Tibial nerve (tissue), 4 donors: ENCODE measurements at regions not wholly inside any gene's neighbourhood (a gene's known extent, or its start where the extent isn't known, plus 50 kb on each side); places are given as distances from the start of the nearest gene placed in this dataset.

Source experiments
- DNase-seq, 2 donors: peaks; one replicate each; pipeline ENCODE4 v3.0.0-alpha.2; 2019; ENCODE audit warnings: low spot score in 2 of 2
- H3K27ac ChIP-seq, 4 donors: fragments of 200-600 bp; sonication (generic) in 3 of 4; one replicate each; pipeline ENCODE4 v1.5.1; 2017 to 2019; ENCODE audit warnings: mild to moderate bottlenecking in 1 of 4
- H3K27me3 ChIP-seq, 2 donors: fragments of 200-600 bp; sonication (generic) in 1 of 2; one replicate each; pipeline versions ENCODE4 v1.5.1 to v1.6.0; 2017 to 2019
- H3K36me3 ChIP-seq, 3 donors: fragments of 200-600 bp; sonication (generic); one replicate each; pipeline ENCODE4 v1.5.1; 2018 to 2019
- H3K4me1 ChIP-seq, 4 donors: fragments of 200-600 bp; sonication (generic) in 3 of 4; one replicate each; pipeline ENCODE4 v1.5.1; 2017 to 2019
- H3K4me3 ChIP-seq, 4 donors: fragments of 200-600 bp; sonication (generic) in 3 of 4; one replicate each; pipeline ENCODE4 v1.5.1; 2017 to 2019; ENCODE audit warnings: mild to moderate bottlenecking in 1 of 4, moderate library complexity in 1 of 4
- H3K9me3 ChIP-seq, 4 donors: fragments of 200-600 bp; sonication (generic) in 3 of 4; one replicate each; pipeline ENCODE4 v1.5.1; 2017 to 2019
- CTCF ChIP-seq, 5 experiments: fragments of 200-600 bp in 3 of 5; fragments of 450-650 bp in 2 of 5; sonication (generic) in 3 of 5; IDR thresholded peaks; one replicate each; pipeline ENCODE4 v1.5.1; 2016 to 2019; ENCODE audit warnings: antibody characterized with exemption in 5 of 5, mild to moderate bottlenecking in 3 of 5, moderate library complexity in 2 of 5
- EP300 ChIP-seq, 2 donors: sonication (generic); formaldehyde crosslinking; IDR thresholded peaks; one replicate each; pipeline ENCODE4 v1.6.1; 2017; ENCODE audit warnings: antibody characterized with exemption in 2 of 2, mild to moderate bottlenecking in 1 of 2
- POLR2A ChIP-seq, 2 donors: fragments of 450-650 bp; IDR thresholded peaks; one replicate each; pipeline ENCODE4 v1.6.1; 2017; ENCODE audit warnings: antibody characterized with exemption in 2 of 2, mild to moderate bottlenecking in 2 of 2, moderate library complexity in 2 of 2
- WGBS, 2 donors: methylation state at CpG; one replicate each; pipeline ENCODE4 v1.1.5; 2018; 5-methylcytosine and 5-hydroxymethylcytosine counted together

GRCh38 chr19:29076963-29077362, 136.0 kb downstream of the UQCRFS1 start:
- 68 to 73% methylated on average over 4 of the region's 4 CpGs for WGBS, 2 donors
- Histone ChIP-seq H3K4me1 (no peaks in the 10 kb centered on the region), H3K27me3 (no peaks in the 10 kb centered on the region), H3K27ac (no peak overlapping the region), H3K9me3 (peaks cover 0 to 5% (median 0%) of the 10 kb centered on the region in 4 donors), H3K36me3 (no peaks in the 10 kb centered on the region), H3K4me3 (no peak overlapping the region)
- TF ChIP-seq EP300 (IDR thresholded peaks at IDR 0.05) (no peak), CTCF (IDR thresholded peaks at IDR 0.05) (no peak), POLR2A (IDR thresholded peaks at IDR 0.05) (no peak)
- DNase-seq: no peak

- H3K4me1 ChIP-seq: no peaks in the 10 kb centered on the region
- H3K27me3 ChIP-seq: no peaks in the 10 kb centered on the region
- peaks cover 0 to 5% (median 0%) of the 10 kb centered on the region in 4 donors for H3K9me3 ChIP-seq
- H3K27ac ChIP-seq: no peak overlapping the region
- 67 to 76% methylated on average over 4 of the region's 4 CpGs for WGBS, 2 donors
- DNase-seq: no peak
- TF ChIP-seq CTCF (IDR thresholded peaks at IDR 0.05): no peak
- TF ChIP-seq POLR2A (IDR thresholded peaks at IDR 0.05): no peak
- no peak for TF ChIP-seq EP300 (IDR thresholded peaks at IDR 0.05)
- no peak overlapping the region for H3K4me3 ChIP-seq
- H3K36me3 ChIP-seq: no peaks in the 10 kb centered on the region
These were observed 136.8 kb downstream of the UQCRFS1 start for GRCh38 chr19:29076161-29076560.

GRCh38 chr19:29075149-29075548, 137.8 kb downstream of the UQCRFS1 start:
- peaks cover 0 to 5% (median 0%) of the 10 kb centered on the region in 4 donors for H3K9me3 ChIP-seq
- no peak for DNase-seq
- TF ChIP-seq EP300 (IDR thresholded peaks at IDR 0.05): no peak
- no peak overlapping the region for H3K4me3 ChIP-seq
- no peaks in the 10 kb centered on the region for H3K27me3 ChIP-seq
- 51 to 71% methylated on average over 1 to 2 of the region's 2 CpGs for whole genome bisulfite sequencing, 2 donors
- no peaks in the 10 kb centered on the region for H3K36me3 ChIP-seq
- no peaks in the 10 kb centered on the region for H3K4me1 ChIP-seq
- no peak overlapping the region for H3K27ac ChIP-seq

GRCh38 chr19:29074579-29074978, 138.4 kb downstream of the UQCRFS1 start:
- TF ChIP-seq CTCF (IDR thresholded peaks at IDR 0.05) (no peak), POLR2A (IDR thresholded peaks at IDR 0.05) (no peak), EP300 (IDR thresholded peaks at IDR 0.05) (no peak)
- Histone ChIP-seq H3K4me3 (no peak overlapping the region), H3K27ac (no peak overlapping the region), H3K9me3 (peaks cover 0 to 5% (median 0%) of the 10 kb centered on the region in 4 donors), H3K4me1 (no peaks in the 10 kb centered on the region), H3K27me3 (no peaks in the 10 kb centered on the region), H3K36me3 (no peaks in the 10 kb centered on the region)
- WGBS, 2 donors: 84 to 91% methylated on average over 5 of the region's 5 CpGs
- no peak for DNase-seq

GRCh38 chr19:29067831-29068230, 145.1 kb downstream of the UQCRFS1 start:
- WGBS, 2 donors: 84 to 87% methylated on average over 2 of the region's 2 CpGs
- H3K27ac ChIP-seq: no peak overlapping the region

More at GRCh38 chr19:29067831-29068230, 145.1 kb downstream of the UQCRFS1 start:
- H3K4me1 ChIP-seq: no peaks in the 10 kb centered on the region
- no peak for DNase-seq
- TF ChIP-seq CTCF (IDR thresholded peaks at IDR 0.05): no peak
- TF ChIP-seq EP300 (IDR thresholded peaks at IDR 0.05): no peak
- no peak for TF ChIP-seq POLR2A (IDR thresholded peaks at IDR 0.05)
- H3K4me3 ChIP-seq: no peak overlapping the region
- peaks cover 0 to 12% (median 0%) of the 10 kb centered on the region in 4 donors for H3K9me3 ChIP-seq
- no peaks in the 10 kb centered on the region for H3K36me3 ChIP-seq
- H3K27me3 ChIP-seq: no peaks in the 10 kb centered on the region
